H9 (cell line): ENCODE measurements at regions not wholly inside any gene's neighbourhood (a gene's known extent, or its start where the extent isn't known, plus 50 kb on each side); places are given as distances from the start of the nearest gene placed in this dataset.
"Not testable (repeated sequence)": the region's sequence is repeated elsewhere in the genome, so short reads cannot be mapped to it uniquely, and the experiment has no call there.

Experiments used
- DNase-seq: peaks from one replicate; pipeline ENCODE4 v3.0.0-alpha.2; 2017
- H2AFZ ChIP-seq: one replicate; pipeline ENCODE4 v1.6.1; 2013; ENCODE audit warnings: mild to moderate bottlenecking, low read length, control low read depth, moderate library complexity
- H2AK5ac ChIP-seq: 2 replicates; pipeline ENCODE4 v1.6.1; 2013; ENCODE audit warnings: low read length, control low read depth, mixed read lengths; ENCODE audit not compliant: insufficient read length
- H2BK120ac ChIP-seq: one replicate; pipeline ENCODE4 v1.6.1; 2013; ENCODE audit warnings: low read depth, mild to moderate bottlenecking, low read length, control low read depth, inconsistent platforms; ENCODE audit not compliant: poor library complexity, severe bottlenecking
- H2BK12ac ChIP-seq: 2 replicates; pipeline ENCODE4 v1.6.1; 2013; ENCODE audit warnings: low read length, control low read depth, mixed read lengths, low read depth; ENCODE audit not compliant: insufficient read length
- H2BK15ac ChIP-seq: 2 replicates; pipeline ENCODE4 v1.6.1; 2013; ENCODE audit warnings: low read depth, low read length, control low read depth
- H2BK20ac ChIP-seq: one replicate; pipeline ENCODE4 v1.6.1; 2013; ENCODE audit warnings: low read depth, mild to moderate bottlenecking, low read length, control low read depth, inconsistent platforms; ENCODE audit not compliant: poor library complexity, severe bottlenecking
- H2BK5ac ChIP-seq: 2 replicates; pipeline ENCODE4 v1.6.1; 2013; ENCODE audit warnings: low read length, control low read depth, mixed read lengths; ENCODE audit not compliant: insufficient read length
- H3K14ac ChIP-seq: 2 replicates; pipeline ENCODE4 v1.6.1; 2013; ENCODE audit warnings: low read length, control low read depth; ENCODE audit not compliant: insufficient read depth
- H3K18ac ChIP-seq: 2 replicates; pipeline ENCODE4 v1.6.1; 2013; ENCODE audit warnings: low read depth, mild to moderate bottlenecking, mixed read lengths, low read length, control low read depth; ENCODE audit not compliant: insufficient read length
- H3K23ac ChIP-seq: 2 replicates; pipeline ENCODE4 v1.6.1; 2013; ENCODE audit warnings: low read length, control low read depth, mixed read lengths, low read depth; ENCODE audit not compliant: insufficient read length
- H3K23me2 ChIP-seq: 2 replicates; pipeline ENCODE4 v1.6.1; 2013; ENCODE audit warnings: low read depth, mild to moderate bottlenecking, mixed read lengths, low read length, control low read depth; ENCODE audit not compliant: insufficient read length, poor library complexity, severe bottlenecking
- H3K27ac ChIP-seq: 2 replicates; pipeline ENCODE4 v1.5.1; 2013; ENCODE audit warnings: low read length, control low read depth, mixed read lengths, low read depth; ENCODE audit not compliant: insufficient read length
- H3K27me3 ChIP-seq: 2 replicates; pipeline ENCODE4 v1.6.1; 2013; ENCODE audit warnings: low read length, control low read depth, inconsistent platforms; ENCODE audit not compliant: insufficient read depth
- H3K4ac ChIP-seq: 2 replicates; pipeline ENCODE4 v1.6.1; 2013; ENCODE audit warnings: low read depth, mild to moderate bottlenecking, control low read depth, inconsistent platforms, low read length, moderate library complexity
- H3K4me1 ChIP-seq: 2 replicates; pipeline ENCODE4 v1.6.1; 2013; ENCODE audit warnings: low read length, control low read depth, inconsistent platforms; ENCODE audit not compliant: insufficient read depth
- H3K4me2 ChIP-seq: 2 replicates; pipeline ENCODE4 v1.6.1; 2013; ENCODE audit warnings: low read length, control low read depth, mixed read lengths; ENCODE audit not compliant: insufficient read length, insufficient read depth
- H3K56ac ChIP-seq: 2 replicates; pipeline ENCODE4 v1.6.1; 2013; ENCODE audit warnings: low read depth, mild to moderate bottlenecking, mixed read lengths, low read length, control low read depth; ENCODE audit not compliant: insufficient read length
- H3K79me1 ChIP-seq: 2 replicates; pipeline ENCODE4 v1.6.1; 2013; ENCODE audit warnings: low read depth, mild to moderate bottlenecking, moderate library complexity, low read length, control low read depth, inconsistent platforms; ENCODE audit not compliant: insufficient read depth, poor library complexity, severe bottlenecking
- H3K79me2 ChIP-seq: 2 replicates; pipeline ENCODE4 v1.6.1; 2013; ENCODE audit warnings: low read length, control low read depth, inconsistent platforms; ENCODE audit not compliant: insufficient read depth
- H3K9ac ChIP-seq: 2 replicates; pipeline ENCODE4 v1.6.1; 2013; ENCODE audit warnings: low read length, control low read depth, mixed read lengths; ENCODE audit not compliant: insufficient read length; ENCODE audit errors: extremely low read depth
- H3K9me3 ChIP-seq: one replicate; pipeline ENCODE4 v1.6.1; 2013; ENCODE audit warnings: low read depth, low read length, inconsistent platforms; ENCODE audit not compliant: control insufficient read depth
- H3T11ph ChIP-seq: one replicate; pipeline ENCODE4 v1.6.1; 2013; ENCODE audit warnings: mild to moderate bottlenecking, low read length, control low read depth, inconsistent platforms
- H4K20me1 ChIP-seq: one replicate; pipeline ENCODE4 v1.6.1; 2013; ENCODE audit not compliant: control insufficient read depth, insufficient read length, insufficient read depth
- H4K5ac ChIP-seq: 2 replicates; pipeline ENCODE4 v1.6.1; 2013; ENCODE audit warnings: low read depth, mild to moderate bottlenecking, mixed read lengths, low read length, control low read depth; ENCODE audit not compliant: insufficient read length
- H4K8ac ChIP-seq: replicated peaks from 2 replicates; pipeline ENCODE4 v1.6.1; 2013; ENCODE audit warnings: low read length, control low read depth, mixed read lengths, low read depth; ENCODE audit not compliant: insufficient read length
- H4K91ac ChIP-seq: 2 replicates; pipeline ENCODE4 v1.6.1; 2013; ENCODE audit warnings: low read depth, mild to moderate bottlenecking, moderate library complexity, mixed read lengths, low read length, control low read depth; ENCODE audit not compliant: insufficient read length
- H3K27ac Mint-ChIP-seq, 3 experiments: 2 replicates in 2 of 3; 3 replicates in 1 of 3; pipeline ENCODE4 v1.8.0; 2020 to 2021; ENCODE audit warnings: mixed read lengths in 3 of 3, mild to moderate bottlenecking in 1 of 3, moderate library complexity in 1 of 3
- H3K27me3 Mint-ChIP-seq: 2 replicates; pipeline ENCODE4 v1.8.0; 2021; ENCODE audit warnings: low read depth, mild to moderate bottlenecking, moderate library complexity, mixed read lengths
- H3K36me3 Mint-ChIP-seq, 3 experiments: 2 replicates in 2 of 3; 3 replicates in 1 of 3; pipeline ENCODE4 v1.8.0; 2020 to 2021; ENCODE audit warnings: low read depth in 3 of 3, mixed read lengths in 3 of 3; ENCODE audit not compliant: insufficient read depth in 1 of 3
- H3K4me1 Mint-ChIP-seq, 2 experiments: 2 replicates each; pipeline ENCODE4 v1.8.0; 2020; ENCODE audit warnings: mixed read lengths in 2 of 2
- H3K4me3 Mint-ChIP-seq, 2 experiments: 2 replicates in 1 of 2; 3 replicates in 1 of 2; pipeline ENCODE4 v1.8.0; 2020 to 2021; ENCODE audit warnings: mild to moderate bottlenecking in 2 of 2, mixed read lengths in 2 of 2, moderate library complexity in 1 of 2
- H3K9me3 Mint-ChIP-seq, 2 experiments: 2 replicates in 1 of 2; 3 replicates in 1 of 2; pipeline ENCODE4 v1.8.0; 2020; ENCODE audit warnings: mild to moderate bottlenecking in 2 of 2, mixed read lengths in 2 of 2, moderate library complexity in 1 of 2
- WGBS: extraction: QIAGEN DNeasy Blood & Tissue Kit; methylation state at CpG from one replicate; pipeline ENCODE4 v1.1.7; 2013; ENCODE audit warnings: missing lambda C conversion rate, low lambda C conversion rate, mixed read lengths; ENCODE audit not compliant: insufficient read length; ENCODE audit errors: extremely low coverage; 5-methylcytosine and 5-hydroxymethylcytosine counted together
- TF ChIP-seq, protein P1 (sequence below): fragments of 200-600 bp; sonication (generic); conservative IDR thresholded peaks from 3 replicates; pipeline ENCODE4 v1.8.0; 2021; ENCODE audit warnings: antibody characterized with exemption, mild to moderate bottlenecking

DNA sequence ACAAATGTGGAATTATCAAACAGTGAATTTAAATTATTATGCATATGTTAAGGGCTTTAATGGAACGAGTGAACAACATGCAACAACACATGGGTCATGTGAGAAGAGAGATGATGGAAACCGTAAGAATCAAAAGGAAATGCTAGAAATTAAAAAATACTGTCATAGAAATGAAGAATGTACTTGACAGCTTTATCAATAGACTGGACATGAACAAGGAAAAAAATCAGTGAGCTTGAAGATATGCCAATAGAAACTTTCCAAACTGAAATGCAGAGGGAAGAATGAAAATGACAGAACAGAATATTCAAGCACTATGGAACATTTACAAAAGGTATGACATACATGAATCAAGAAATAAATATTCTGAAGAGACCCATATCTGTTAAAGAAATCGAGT, 117.7 kb upstream of the KCNJ3 start:
- Histone ChIP-seq H3K14ac (no peak overlapping the region), H2BK12ac (no peak overlapping the region), H2BK120ac (no peak overlapping the region), H3K79me1 (no peaks in the 10 kb centered on the region), H2AFZ (no peak overlapping the region), H2BK15ac (no peak overlapping the region), H4K5ac (no peak overlapping the region), H3K56ac (no peak overlapping the region), H4K91ac (no peak overlapping the region), H3K27me3 (no peaks in the 10 kb centered on the region), H2BK20ac (no peak overlapping the region), H3K4me2 (no peak overlapping the region), H3K23me2 (no peaks in the 10 kb centered on the region), H3K23ac (no peak overlapping the region), H3K9ac (no peak overlapping the region), H3K4ac (no peak overlapping the region), H3K79me2 (no peaks in the 10 kb centered on the region), H3K18ac (no peak overlapping the region), H2BK5ac (no peak overlapping the region), H3K4me1 (no peaks in the 10 kb centered on the region; the same call in 1 of the 2 replicates), H4K8ac (no peak overlapping the region), H3K9me3 (no peaks in the 10 kb centered on the region), H3K27ac (no peak overlapping the region), H2AK5ac (no peak overlapping the region), H4K20me1 (no peaks in the 10 kb centered on the region), H3T11ph (no peak overlapping the region)
- H3K27me3 Mint-ChIP-seq: no peaks in the 10 kb centered on the region
- H3K4me3 Mint-ChIP-seq: no peak overlapping the region
- H3K9me3 Mint-ChIP-seq: peaks cover 2 to 5% of the 10 kb centered on the region in 2 experiments; a peak in 3 of 5 replicates
- no peak for DNase-seq
- peak overlapping the region in 1 of 3 experiments; percentile 85; a peak in 2 of 7 replicates for H3K27ac Mint-ChIP-seq
- WGBS: no CpG with 5 or more reads among the region's 3 CpGs
- H3K4me1 Mint-ChIP-seq: peaks cover 40 to 53% of the 10 kb centered on the region in 2 experiments
- H3K36me3 Mint-ChIP-seq: peaks cover 0 to 7% (median 2%) of the 10 kb centered on the region in 3 experiments; a peak in 5 of 7 replicates
- TF ChIP-seq, protein P1, sequence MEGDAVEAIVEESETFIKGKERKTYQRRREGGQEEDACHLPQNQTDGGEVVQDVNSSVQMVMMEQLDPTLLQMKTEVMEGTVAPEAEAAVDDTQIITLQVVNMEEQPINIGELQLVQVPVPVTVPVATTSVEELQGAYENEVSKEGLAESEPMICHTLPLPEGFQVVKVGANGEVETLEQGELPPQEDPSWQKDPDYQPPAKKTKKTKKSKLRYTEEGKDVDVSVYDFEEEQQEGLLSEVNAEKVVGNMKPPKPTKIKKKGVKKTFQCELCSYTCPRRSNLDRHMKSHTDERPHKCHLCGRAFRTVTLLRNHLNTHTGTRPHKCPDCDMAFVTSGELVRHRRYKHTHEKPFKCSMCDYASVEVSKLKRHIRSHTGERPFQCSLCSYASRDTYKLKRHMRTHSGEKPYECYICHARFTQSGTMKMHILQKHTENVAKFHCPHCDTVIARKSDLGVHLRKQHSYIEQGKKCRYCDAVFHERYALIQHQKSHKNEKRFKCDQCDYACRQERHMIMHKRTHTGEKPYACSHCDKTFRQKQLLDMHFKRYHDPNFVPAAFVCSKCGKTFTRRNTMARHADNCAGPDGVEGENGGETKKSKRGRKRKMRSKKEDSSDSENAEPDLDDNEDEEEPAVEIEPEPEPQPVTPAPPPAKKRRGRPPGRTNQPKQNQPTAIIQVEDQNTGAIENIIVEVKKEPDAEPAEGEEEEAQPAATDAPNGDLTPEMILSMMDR: no peak

DNA sequence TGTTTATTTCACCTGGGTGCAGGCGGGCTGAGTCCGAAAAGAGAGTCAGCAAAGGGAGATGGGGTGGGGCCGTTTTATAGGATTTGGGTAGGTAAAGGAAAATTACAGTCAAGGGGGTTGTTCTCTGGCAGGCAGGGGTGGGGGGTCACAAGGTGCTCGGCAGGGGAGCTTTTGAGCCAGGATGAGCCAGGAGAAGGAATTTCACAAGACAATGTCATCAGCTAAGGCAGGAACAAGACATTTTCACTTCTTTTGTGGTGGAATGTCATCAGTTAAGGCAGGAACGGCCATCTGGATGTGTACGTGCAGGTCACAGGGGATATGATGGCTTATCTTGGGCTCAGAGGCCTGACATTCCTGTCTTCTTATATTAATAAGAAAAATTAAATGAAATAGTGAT, 115.8 kb upstream of the KCNJ3 start:
- not testable (repeated sequence) for H4K5ac ChIP-seq, H2AK5ac ChIP-seq, H3K79me2 ChIP-seq, H3K27me3 ChIP-seq, H3K4me1 ChIP-seq, H3K27me3 Mint-ChIP-seq, H3K9ac ChIP-seq, H3K23me2 ChIP-seq, H3T11ph ChIP-seq, H2BK20ac ChIP-seq, H3K56ac ChIP-seq, H3K79me1 ChIP-seq, H4K91ac ChIP-seq, H3K4me2 ChIP-seq, H2BK12ac ChIP-seq, H3K18ac ChIP-seq, H4K20me1 ChIP-seq, H4K8ac ChIP-seq, H2BK5ac ChIP-seq, H2BK15ac ChIP-seq, H3K23ac ChIP-seq, H2BK120ac ChIP-seq, H3K14ac ChIP-seq, H3K9me3 Mint-ChIP-seq, H3K4ac ChIP-seq, H2AFZ ChIP-seq, H3K27ac ChIP-seq, H3K36me3 Mint-ChIP-seq, H3K9me3 ChIP-seq
- Mint-ChIP-seq H3K27ac (peak overlapping the region; percentile 72 to 90 (median 76); a peak in 6 of 7 replicates), H3K4me1 (peaks cover 44 to 56% of the 10 kb centered on the region in 2 experiments), H3K4me3 (peak overlapping the region in 1 of 2 experiments; percentile 38; a peak in 2 of 5 replicates)
- WGBS: no CpG with 5 or more reads among the region's 6 CpGs
- peak; percentile 45 for DNase-seq
